HCT116 (cell line): ENCODE measurements at regions not wholly inside any gene's neighbourhood (a gene's known extent, or its start where the extent isn't known, plus 50 kb on each side); places are given as distances from the start of the nearest gene placed in this dataset.

Experiments
- ATAC-seq: fragments of 200-7000 bp; cut with Tn5 transposase; 2 replicates; pipeline ENCODE4 v1.9.1; 2020; ENCODE audit warnings: mild to moderate bottlenecking, moderate library complexity
- BruUV-seq: library from RNA; stranded (reverse); fragments of 400-500 nt; replicated peaks from 2 replicates; lab custom pipeline; 2021; lab: Mats Ljungman, UMichigan
- CTCF ChIA-PET: fragments of 300-600 bp; sonication (Branson Sonifier 250); formaldehyde crosslinking; loops from one replicate; lab custom pipeline; 2021; ENCODE audit warnings: antibody characterized with exemption; lab: Charles Lee
- POLR2A ChIA-PET: fragments of 300-600, 350-600 bp; sonication (Branson Sonifier 250); formaldehyde crosslinking; loops from one replicate; lab custom pipeline; 2021; ENCODE audit warnings: antibody characterized with exemption; lab: Charles Lee
- RAD21 ChIA-PET, 2 experiments: fragments of 300-600 bp; sonication (Branson Sonifier 250); formaldehyde crosslinking; loops; one replicate each; lab custom pipeline; 2023; ENCODE audit warnings: low total read pairs in 2 of 2; ENCODE audit not compliant: uncharacterized antibody in 2 of 2, unreplicated experiment in 2 of 2, low non-redundant PET in 1 of 2; lab: Charles Lee
- DNase-seq: peaks from one replicate; pipeline ENCODE4 v3.0.0-alpha.2; 2010; ENCODE audit warnings: low read depth, low spot score
- H2AFZ ChIP-seq: fragments of 200-600 bp; shearing (Covaris generic), sonication (generic); 2 replicates; pipeline ENCODE4 v1.6.1; 2017; ENCODE audit warnings: low read depth, mixed run types, mixed read lengths, antibody characterized with exemption, low read length; ENCODE audit not compliant: poor library complexity, severe bottlenecking
- H3K27ac ChIP-seq: 2 replicates; pipeline ENCODE4 v1.5.1; 2012; ENCODE audit warnings: low read depth, low read length
- H3K27me3 ChIP-seq: fragments of 200-600 bp; sonication (generic); 2 replicates; pipeline ENCODE4 v1.6.1; 2016; ENCODE audit warnings: mixed run types, low read length, mixed read lengths; ENCODE audit not compliant: insufficient read depth
- H3K36me3 ChIP-seq, 2 experiments: fragments of 200-500 bp in 1 of 2; fragments of 200-600 bp in 1 of 2; sonication (Bioruptor generic) in 1 of 2; sonication (generic) in 1 of 2; 2 replicates each; pipeline versions ENCODE4 v1.5.1 to v1.6.1; 2014 to 2016; ENCODE audit warnings: low read length in 2 of 2, inconsistent platforms in 1 of 2, mixed read lengths in 1 of 2, mixed run types in 1 of 2; ENCODE audit not compliant: insufficient read depth in 2 of 2, control insufficient read depth in 1 of 2
- H3K4me1 ChIP-seq, 2 experiments: fragments of 200-600 bp in 1 of 2; sonication (generic) in 1 of 2; 2 replicates each; pipeline versions ENCODE4 v1.5.1 to v1.6.1; 2012 to 2017; ENCODE audit warnings: low read length in 2 of 2, inconsistent platforms in 1 of 2, mild to moderate bottlenecking in 1 of 2, mixed read lengths in 1 of 2, mixed run types in 1 of 2, moderate library complexity in 1 of 2; ENCODE audit not compliant: insufficient read depth in 2 of 2, control insufficient read depth in 1 of 2
- H3K4me2 ChIP-seq: fragments of 200-600 bp; sonication (generic); 2 replicates; pipeline ENCODE4 v1.6.1; 2017; ENCODE audit warnings: mixed run types, low read length, mixed read lengths
- H3K4me3 ChIP-seq, 2 experiments: fragments of 200-600 bp in 1 of 2; sonication (generic) in 1 of 2; replicated peaks in 1 of 2; 2 replicates each; pipeline ENCODE4 v1.5.1; 2011 to 2016; ENCODE audit warnings: low read length in 2 of 2, control low read depth in 1 of 2, low read depth in 1 of 2, mild to moderate bottlenecking in 1 of 2, mixed read lengths in 1 of 2, mixed run types in 1 of 2
- H3K79me2 ChIP-seq: fragments of 200-600 bp; sonication (generic); 2 replicates; pipeline ENCODE4 v1.6.1; 2017; ENCODE audit warnings: mild to moderate bottlenecking, mixed run types, low read length, moderate library complexity, mixed read lengths; ENCODE audit not compliant: insufficient read depth
- H3K9ac ChIP-seq: fragments of 200-600 bp; sonication (generic); 2 replicates; pipeline ENCODE4 v1.6.1; 2016; ENCODE audit warnings: low read length, mixed read lengths
- H3K9me2 ChIP-seq: fragments of 200-600 bp; sonication (generic), shearing (Covaris generic); 2 replicates; pipeline ENCODE4 v1.6.1; 2017; ENCODE audit warnings: mixed run types, mild to moderate bottlenecking, moderate library complexity; ENCODE audit not compliant: insufficient read depth
- H3K9me3 ChIP-seq, 2 experiments: fragments of 200-500 bp in 1 of 2; fragments of 200-600 bp in 1 of 2; sonication (Bioruptor generic) in 1 of 2; sonication (generic) in 1 of 2; 2 replicates each; pipeline ENCODE4 v1.6.1; 2014 to 2017; ENCODE audit warnings: low read length in 2 of 2, mixed read lengths in 2 of 2, inconsistent platforms in 1 of 2, low read depth in 1 of 2, mild to moderate bottlenecking in 1 of 2, mixed run types in 1 of 2, moderate library complexity in 1 of 2; ENCODE audit not compliant: control insufficient read depth in 1 of 2, insufficient read depth in 1 of 2
- H4K20me1 ChIP-seq: fragments of 200-600 bp; sonication (generic), shearing (Covaris generic); 2 replicates; pipeline ENCODE4 v1.6.1; 2017; ENCODE audit warnings: mixed run types, mild to moderate bottlenecking, moderate library complexity; ENCODE audit not compliant: insufficient read depth
- CEBPB ChIP-seq: IDR thresholded peaks from 2 replicates; pipeline ENCODE4 v1.6.1; 2012; ENCODE audit warnings: low read depth
- EGR1 ChIP-seq: IDR thresholded peaks from 2 replicates; pipeline ENCODE4 v1.6.1; 2012; ENCODE audit warnings: low read depth
- ELF1 ChIP-seq: IDR thresholded peaks from 2 replicates; pipeline ENCODE4 v1.6.1; 2012; ENCODE audit warnings: low read depth, borderline replicate concordance
- EZH2phosphoT487 ChIP-seq: fragments of 200-600 bp; IDR thresholded peaks from 2 replicates; pipeline ENCODE4 v1.6.1; 2018; ENCODE audit warnings: antibody characterized with exemption, borderline replicate concordance
- JUND ChIP-seq: IDR thresholded peaks from 2 replicates; pipeline ENCODE4 v1.6.1; 2012
- POLR2A ChIP-seq: IDR thresholded peaks from 2 replicates; pipeline ENCODE4 v1.7.0; 2011; ENCODE audit warnings: borderline replicate concordance; ENCODE audit not compliant: insufficient read depth, insufficient read length; ENCODE audit errors: extremely low read depth
- POLR2AphosphoS5 ChIP-seq: IDR thresholded peaks from 2 replicates; pipeline ENCODE4 v1.6.1; 2011; ENCODE audit warnings: mild to moderate bottlenecking, low read depth, low read length, moderate library complexity
- RAD21 ChIP-seq: IDR thresholded peaks from 2 replicates; pipeline ENCODE4 v1.6.1; 2012; ENCODE audit warnings: low read depth, mild to moderate bottlenecking
- SP1 ChIP-seq: IDR thresholded peaks from 2 replicates; pipeline ENCODE4 v1.6.1; 2012; ENCODE audit warnings: low read depth
- TCF7L2 ChIP-seq: IDR thresholded peaks from 2 replicates; pipeline ENCODE4 v1.7.0; 2011; ENCODE audit warnings: borderline replicate concordance, inconsistent platforms; ENCODE audit not compliant: insufficient read depth, insufficient read length; ENCODE audit errors: extremely low read depth
- ZFX ChIP-seq: fragments of 450-650 bp; IDR thresholded peaks from 2 replicates; pipeline ENCODE4 v1.6.1; 2017
- ZNF274 ChIP-seq: fragments of 200-500 bp; sonication (Bioruptor generic); IDR thresholded peaks from 2 replicates; pipeline ENCODE4 v1.6.1; 2014; ENCODE audit warnings: mild to moderate bottlenecking, low read depth, low read length, inconsistent platforms
- intact Hi-C: fragments of 100-400 bp; cut with micrococcal nuclease; formaldehyde crosslinking; loops from 2 replicates; pipeline ENCODE4 v1.10.0; 2022
- TF ChIP-seq, protein P1 (sequence below): IDR thresholded peaks from 2 replicates; pipeline ENCODE4 v1.6.1; 2012
- TF ChIP-seq, protein P2 (sequence below): IDR thresholded peaks from 2 replicates; pipeline ENCODE4 v1.6.1; 2012; ENCODE audit warnings: low read depth
- TF ChIP-seq, protein P3 (sequence below), 3 experiments: fragments of 200-600 bp in 1 of 3; sonication (generic) in 1 of 3; IDR thresholded peaks in 2 of 3; conservative IDR thresholded peaks in 1 of 3; 2 replicates each; pipeline ENCODE4 v1.5.1; 2012 to 2017; ENCODE audit warnings: low read depth in 2 of 3, low read length in 2 of 3, antibody characterized with exemption in 1 of 3, borderline replicate concordance in 1 of 3, control low read depth in 1 of 3, mild to moderate bottlenecking in 1 of 3, mixed read lengths in 1 of 3, mixed run types in 1 of 3, moderate library complexity in 1 of 3; ENCODE audit not compliant: insufficient read depth in 1 of 3

DNA sequence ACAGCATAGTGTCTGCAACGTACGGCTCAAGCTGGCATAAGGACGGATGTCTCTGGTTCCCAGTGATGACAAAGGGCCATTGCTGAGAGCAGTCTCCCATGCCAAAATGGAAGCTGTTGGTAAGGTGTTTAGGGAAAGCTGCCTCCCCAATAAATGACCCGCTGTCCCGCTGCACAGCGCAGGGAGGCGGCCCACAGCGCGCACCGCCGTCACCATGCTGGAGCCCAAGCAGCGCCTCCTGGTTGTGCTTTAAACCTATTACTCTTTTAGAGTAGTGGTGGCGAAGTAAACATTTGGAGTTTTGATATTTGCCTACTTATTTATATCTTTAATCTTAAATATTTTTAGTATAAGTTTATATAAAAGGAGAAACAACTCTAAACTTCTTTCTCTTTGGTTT is 70.4 kb upstream of the C5orf63 start:
- Histone ChIP-seq H3K27ac (no peak overlapping the region), H4K20me1 (no peaks in the 10 kb centered on the region), H2AFZ (no peak overlapping the region), H3K79me2 (no peaks in the 10 kb centered on the region), H3K36me3 (no peaks in the 10 kb centered on the region), H3K4me3 (no peak overlapping the region), H3K4me1 (no peaks in the 10 kb centered on the region), H3K27me3 (no peaks in the 10 kb centered on the region), H3K9me2 (no peaks in the 10 kb centered on the region), H3K4me2 (no peak overlapping the region), H3K9me3 (no peaks in the 10 kb centered on the region), H3K9ac (no peak overlapping the region)
- DNase-seq, result no peak
- intact Hi-C loops, result no loop called here
- ChIA-PET POLR2A (no interaction called here), RAD21 (no interaction called here), CTCF (no interaction called here)
- BruUV-seq, result no TSS peak
- ATAC-seq, result no peak
- TF ChIP-seq, protein P1, sequence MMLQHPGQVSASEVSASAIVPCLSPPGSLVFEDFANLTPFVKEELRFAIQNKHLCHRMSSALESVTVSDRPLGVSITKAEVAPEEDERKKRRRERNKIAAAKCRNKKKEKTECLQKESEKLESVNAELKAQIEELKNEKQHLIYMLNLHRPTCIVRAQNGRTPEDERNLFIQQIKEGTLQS, result no peak
- no peak for TF ChIP-seq ZFX
- no peak for TF ChIP-seq RAD21
- TF ChIP-seq SP1, result no peak
- TF ChIP-seq, protein P2, sequence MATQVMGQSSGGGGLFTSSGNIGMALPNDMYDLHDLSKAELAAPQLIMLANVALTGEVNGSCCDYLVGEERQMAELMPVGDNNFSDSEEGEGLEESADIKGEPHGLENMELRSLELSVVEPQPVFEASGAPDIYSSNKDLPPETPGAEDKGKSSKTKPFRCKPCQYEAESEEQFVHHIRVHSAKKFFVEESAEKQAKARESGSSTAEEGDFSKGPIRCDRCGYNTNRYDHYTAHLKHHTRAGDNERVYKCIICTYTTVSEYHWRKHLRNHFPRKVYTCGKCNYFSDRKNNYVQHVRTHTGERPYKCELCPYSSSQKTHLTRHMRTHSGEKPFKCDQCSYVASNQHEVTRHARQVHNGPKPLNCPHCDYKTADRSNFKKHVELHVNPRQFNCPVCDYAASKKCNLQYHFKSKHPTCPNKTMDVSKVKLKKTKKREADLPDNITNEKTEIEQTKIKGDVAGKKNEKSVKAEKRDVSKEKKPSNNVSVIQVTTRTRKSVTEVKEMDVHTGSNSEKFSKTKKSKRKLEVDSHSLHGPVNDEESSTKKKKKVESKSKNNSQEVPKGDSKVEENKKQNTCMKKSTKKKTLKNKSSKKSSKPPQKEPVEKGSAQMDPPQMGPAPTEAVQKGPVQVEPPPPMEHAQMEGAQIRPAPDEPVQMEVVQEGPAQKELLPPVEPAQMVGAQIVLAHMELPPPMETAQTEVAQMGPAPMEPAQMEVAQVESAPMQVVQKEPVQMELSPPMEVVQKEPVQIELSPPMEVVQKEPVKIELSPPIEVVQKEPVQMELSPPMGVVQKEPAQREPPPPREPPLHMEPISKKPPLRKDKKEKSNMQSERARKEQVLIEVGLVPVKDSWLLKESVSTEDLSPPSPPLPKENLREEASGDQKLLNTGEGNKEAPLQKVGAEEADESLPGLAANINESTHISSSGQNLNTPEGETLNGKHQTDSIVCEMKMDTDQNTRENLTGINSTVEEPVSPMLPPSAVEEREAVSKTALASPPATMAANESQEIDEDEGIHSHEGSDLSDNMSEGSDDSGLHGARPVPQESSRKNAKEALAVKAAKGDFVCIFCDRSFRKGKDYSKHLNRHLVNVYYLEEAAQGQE, result no peak
- TF ChIP-seq ELF1, result no peak

DNA sequence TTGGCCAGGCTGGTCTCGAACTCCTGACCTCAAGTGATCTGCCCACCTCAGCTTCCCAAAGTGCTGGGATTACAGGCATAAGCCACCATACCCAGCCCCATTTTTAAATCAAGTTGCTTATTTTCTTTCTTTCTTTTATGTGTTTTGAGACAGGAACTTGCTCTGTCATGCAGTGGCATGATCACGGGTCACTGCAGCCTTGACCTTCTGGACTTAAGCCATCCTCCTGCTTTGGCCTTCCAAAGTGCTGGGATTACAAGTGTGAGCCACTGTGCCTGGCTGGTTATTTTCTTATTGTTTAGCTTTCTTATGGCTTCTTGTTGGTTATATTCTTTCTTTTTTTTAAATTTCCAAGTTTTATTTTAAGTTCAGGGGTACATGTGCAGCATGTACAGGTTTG is 79.7 kb upstream of the C5orf63 start:
- no peaks in the 10 kb centered on the region for H3K9me3 ChIP-seq
- no peak overlapping the region for H3K4me2 ChIP-seq
- ATAC-seq, result no peak
- H3K4me1 ChIP-seq, result no peaks in the 10 kb centered on the region
- no TSS peak for BruUV-seq
- POLR2A ChIA-PET, result no interaction called here
- no peaks in the 10 kb centered on the region for H4K20me1 ChIP-seq
- RAD21 ChIA-PET, result no interaction called here
- CTCF ChIA-PET, result no interaction called here
- no peak overlapping the region for H3K9ac ChIP-seq
- H3K27me3 ChIP-seq, result no peaks in the 10 kb centered on the region
- no peak overlapping the region for H2AFZ ChIP-seq
- no peaks in the 10 kb centered on the region for H3K9me2 ChIP-seq
- intact Hi-C loops, result no loop called here
- H3K36me3 ChIP-seq, result no peaks in the 10 kb centered on the region
- no peaks in the 10 kb centered on the region for H3K79me2 ChIP-seq
- DNase-seq, result no peak
- no peak overlapping the region for H3K27ac ChIP-seq
- no peak overlapping the region for H3K4me3 ChIP-seq
- TF ChIP-seq JUND, result no peak
- TF ChIP-seq, protein P3, sequence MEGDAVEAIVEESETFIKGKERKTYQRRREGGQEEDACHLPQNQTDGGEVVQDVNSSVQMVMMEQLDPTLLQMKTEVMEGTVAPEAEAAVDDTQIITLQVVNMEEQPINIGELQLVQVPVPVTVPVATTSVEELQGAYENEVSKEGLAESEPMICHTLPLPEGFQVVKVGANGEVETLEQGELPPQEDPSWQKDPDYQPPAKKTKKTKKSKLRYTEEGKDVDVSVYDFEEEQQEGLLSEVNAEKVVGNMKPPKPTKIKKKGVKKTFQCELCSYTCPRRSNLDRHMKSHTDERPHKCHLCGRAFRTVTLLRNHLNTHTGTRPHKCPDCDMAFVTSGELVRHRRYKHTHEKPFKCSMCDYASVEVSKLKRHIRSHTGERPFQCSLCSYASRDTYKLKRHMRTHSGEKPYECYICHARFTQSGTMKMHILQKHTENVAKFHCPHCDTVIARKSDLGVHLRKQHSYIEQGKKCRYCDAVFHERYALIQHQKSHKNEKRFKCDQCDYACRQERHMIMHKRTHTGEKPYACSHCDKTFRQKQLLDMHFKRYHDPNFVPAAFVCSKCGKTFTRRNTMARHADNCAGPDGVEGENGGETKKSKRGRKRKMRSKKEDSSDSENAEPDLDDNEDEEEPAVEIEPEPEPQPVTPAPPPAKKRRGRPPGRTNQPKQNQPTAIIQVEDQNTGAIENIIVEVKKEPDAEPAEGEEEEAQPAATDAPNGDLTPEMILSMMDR (IDR thresholded peaks at IDR 0.05 in 2 of 3, conservative IDR thresholded peaks at IDR 0.05 in 1 of 3; ENCODE audit: borderline replicate concordance in 1 of 3, insufficient read depth in 1 of 3, low read depth in 2 of 3, low read length in 2 of 3), result no peak
- TF ChIP-seq ZFX, result no peak
- no peak for TF ChIP-seq EZH2phosphoT487
- TF ChIP-seq EGR1, result no peak
- TF ChIP-seq RAD21, result no peak
- TF ChIP-seq, protein P1, result no peak
- TF ChIP-seq POLR2AphosphoS5, result no peak
- TF ChIP-seq POLR2A, result no peak
- no peak for TF ChIP-seq CEBPB
- no peak for TF ChIP-seq ELF1
- no peak for TF ChIP-seq TCF7L2
- no peak for TF ChIP-seq ZNF274
